ENCODE measurements at regions not wholly inside any gene's neighbourhood (a gene's known extent, or its start where the extent isn't known, plus 50 kb on each side); places are given as distances from the start of the nearest gene placed in this dataset.

- TF ChIP-seq CTCF (IDR thresholded peaks at IDR 0.05; ENCODE audit: unreplicated experiment), result no peak
- H3K4me3 Mint-ChIP-seq (ENCODE audit: low read depth, unreplicated experiment), result no peak overlapping the region
- no peaks in the 10 kb centered on the region for H3K36me3 Mint-ChIP-seq (ENCODE audit: insufficient read depth, unreplicated experiment)
- H3K9me3 Mint-ChIP-seq (ENCODE audit: low read depth, unreplicated experiment), result no peaks in the 10 kb centered on the region
- H3K27ac Mint-ChIP-seq (ENCODE audit: unreplicated experiment), result no peak overlapping the region
- no TSS peak for BruUV-seq (replicated peaks)
- H3K27me3 Mint-ChIP-seq (ENCODE audit: unreplicated experiment), result no peaks in the 10 kb centered on the region
- intact Hi-C loops (cut with micrococcal nuclease; ENCODE audit: unreplicated experiment), result no loop called here
- peak; percentile 20 for DNase-seq
- CTCF ChIA-PET, result no interaction called here
- H3K4me1 Mint-ChIP-seq (ENCODE audit: low read depth, unreplicated experiment), result peaks cover 7% of the 10 kb centered on the region
These were observed 866.3 kb upstream of the LRRN3 start for GRCh38 chr7:110224643-110225042.

GRCh38 chr7:110246118-110246517, 844.8 kb upstream of the LRRN3 start:
- Mint-ChIP-seq H3K4me1 (ENCODE audit: low read depth, unreplicated experiment) (no peaks in the 10 kb centered on the region), H3K27ac (ENCODE audit: unreplicated experiment) (no peak overlapping the region), H3K27me3 (ENCODE audit: unreplicated experiment) (no peaks in the 10 kb centered on the region), H3K4me3 (ENCODE audit: low read depth, unreplicated experiment) (no peak overlapping the region), H3K9me3 (ENCODE audit: low read depth, unreplicated experiment) (no peaks in the 10 kb centered on the region), H3K36me3 (ENCODE audit: insufficient read depth, unreplicated experiment) (no peaks in the 10 kb centered on the region)
- BruUV-seq (replicated peaks), result no TSS peak
- intact Hi-C loops (cut with micrococcal nuclease; ENCODE audit: unreplicated experiment), result no loop called here
- no peak for TF ChIP-seq CTCF (IDR thresholded peaks at IDR 0.05; ENCODE audit: unreplicated experiment)
- CTCF ChIA-PET, result no interaction called here
- no peak for DNase-seq

GRCh38 chr7:110253093-110253492, 837.8 kb upstream of the LRRN3 start:
- Mint-ChIP-seq H3K4me3 (ENCODE audit: low read depth, unreplicated experiment) (no peak overlapping the region), H3K9me3 (ENCODE audit: low read depth, unreplicated experiment) (peaks cover 2% of the 10 kb centered on the region), H3K36me3 (ENCODE audit: insufficient read depth, unreplicated experiment) (no peaks in the 10 kb centered on the region), H3K27ac (ENCODE audit: unreplicated experiment) (no peak overlapping the region), H3K4me1 (ENCODE audit: low read depth, unreplicated experiment) (no peaks in the 10 kb centered on the region), H3K27me3 (ENCODE audit: unreplicated experiment) (no peaks in the 10 kb centered on the region)
- CTCF ChIA-PET, result no interaction called here
- DNase-seq, result no peak
- no peak for TF ChIP-seq CTCF (IDR thresholded peaks at IDR 0.05; ENCODE audit: unreplicated experiment)
- no TSS peak for BruUV-seq (replicated peaks)
- intact Hi-C loops (cut with micrococcal nuclease; ENCODE audit: unreplicated experiment), result no loop called here

- no peaks in the 10 kb centered on the region for H3K27me3 Mint-ChIP-seq (ENCODE audit: unreplicated experiment)
- no peak overlapping the region for H3K4me3 Mint-ChIP-seq (ENCODE audit: low read depth, unreplicated experiment)
- BruUV-seq (replicated peaks), result no TSS peak
- CTCF ChIA-PET, result interaction anchor here (0.7 kb wide), 1 partner anchor 27 kb away, joined by 4 read pairs; no protein-coding TSS in a partner anchor
- H3K36me3 Mint-ChIP-seq (ENCODE audit: insufficient read depth, unreplicated experiment), result no peaks in the 10 kb centered on the region
- no peak overlapping the region for H3K27ac Mint-ChIP-seq (ENCODE audit: unreplicated experiment)
- H3K4me1 Mint-ChIP-seq (ENCODE audit: low read depth, unreplicated experiment), result no peaks in the 10 kb centered on the region
- no peak for DNase-seq
- intact Hi-C loops (cut with micrococcal nuclease; ENCODE audit: unreplicated experiment), result no loop called here
- peaks cover 2% of the 10 kb centered on the region for H3K9me3 Mint-ChIP-seq (ENCODE audit: low read depth, unreplicated experiment)
- TF ChIP-seq CTCF (IDR thresholded peaks at IDR 0.05; ENCODE audit: unreplicated experiment), result no peak
These were observed 833.3 kb upstream of the LRRN3 start for GRCh38 chr7:110257673-110258072.

- CTCF ChIA-PET, result no interaction called here
- Mint-ChIP-seq H3K4me3 (ENCODE audit: low read depth, unreplicated experiment) (no peak overlapping the region), H3K27ac (ENCODE audit: unreplicated experiment) (no peak overlapping the region), H3K36me3 (ENCODE audit: insufficient read depth, unreplicated experiment) (no peaks in the 10 kb centered on the region), H3K9me3 (ENCODE audit: low read depth, unreplicated experiment) (no peaks in the 10 kb centered on the region), H3K27me3 (ENCODE audit: unreplicated experiment) (no peaks in the 10 kb centered on the region), H3K4me1 (ENCODE audit: low read depth, unreplicated experiment) (no peaks in the 10 kb centered on the region)
- DNase-seq, result no peak
- no TSS peak for BruUV-seq (replicated peaks)
- no peak for TF ChIP-seq CTCF (IDR thresholded peaks at IDR 0.05; ENCODE audit: unreplicated experiment)
- intact Hi-C loops (cut with micrococcal nuclease; ENCODE audit: unreplicated experiment), result no loop called here
These were observed 828.7 kb upstream of the LRRN3 start for GRCh38 chr7:110262251-110262650.
